Epidermal melanocyte (primary cell): ENCODE measurements at regions not wholly inside any gene's neighbourhood (a gene's known extent, or its start where the extent isn't known, plus 50 kb on each side); places are given as distances from the start of the nearest gene placed in this dataset.
"Not testable (repeated sequence)": the region's sequence is repeated elsewhere in the genome, so short reads cannot be mapped to it uniquely, and the experiment has no call there.

Experiments used
- DNase-seq: peaks from one replicate; pipeline ENCODE4 v3.0.0; 2011; ENCODE audit warnings: low spot score; ENCODE audit not compliant: insufficient read length

DNA sequence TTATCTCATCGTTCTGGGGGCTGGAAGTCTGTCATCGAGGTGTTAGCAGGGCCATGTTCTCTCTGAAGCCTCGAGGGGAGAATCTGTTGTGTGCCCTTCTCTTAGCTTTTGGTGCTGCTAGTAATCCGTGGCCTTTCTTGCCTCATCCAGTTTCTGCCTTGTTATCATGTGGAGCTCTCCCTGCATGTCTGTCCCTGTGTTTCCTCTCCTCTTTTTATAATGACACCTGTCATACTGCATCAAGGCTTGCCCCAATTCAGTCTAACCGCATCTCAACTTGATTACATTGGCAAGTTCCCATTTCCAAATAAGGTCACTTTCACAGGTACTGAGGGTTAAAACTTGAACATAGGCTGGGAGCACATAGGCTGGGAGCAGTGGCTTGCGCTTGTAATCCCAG is 82.6 kb upstream of the CNIH3 start:
- DNase-seq, result no peak

DNA sequence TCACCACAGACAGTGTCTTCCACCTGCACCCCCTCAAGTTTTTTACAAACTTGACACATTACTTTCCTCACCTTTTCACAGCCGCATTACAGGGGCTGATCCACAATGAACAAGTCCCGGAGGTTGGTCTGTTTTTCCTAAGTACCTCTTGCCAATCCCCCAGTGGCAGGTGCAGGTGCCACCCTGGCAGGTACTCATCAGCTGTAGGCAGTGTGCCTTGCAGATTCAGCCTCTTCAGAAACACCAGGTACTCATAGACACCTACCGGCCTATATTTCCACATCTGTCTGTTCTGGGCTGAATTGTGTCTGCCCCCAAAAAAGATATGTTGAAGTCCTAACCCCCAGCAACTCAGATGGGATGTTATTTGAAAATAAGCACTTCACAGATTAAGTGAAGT is 81.4 kb upstream of the CNIH3 start:
- DNase-seq, result no peak

DNA sequence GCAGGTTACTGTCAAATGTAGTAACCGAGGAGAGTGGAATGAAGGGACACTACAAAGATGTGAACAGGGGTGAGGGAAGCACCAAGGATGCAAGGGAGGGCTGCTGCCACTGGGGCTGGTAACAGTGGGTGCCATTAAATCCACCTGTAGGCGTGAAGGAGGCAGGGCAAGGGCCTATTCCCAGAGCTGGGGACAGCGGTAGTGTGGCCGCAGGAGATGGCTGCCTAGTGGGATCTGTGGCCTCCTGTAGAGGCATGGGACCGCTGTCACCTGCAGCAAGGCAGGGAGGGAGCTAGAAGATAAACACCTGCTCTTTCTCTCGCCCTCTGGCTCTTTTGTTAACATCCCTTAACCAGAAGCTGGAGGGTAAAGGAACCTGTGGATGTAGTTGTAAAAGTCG is 80.5 kb upstream of the CNIH3 start:
- DNase-seq, result no peak

DNA sequence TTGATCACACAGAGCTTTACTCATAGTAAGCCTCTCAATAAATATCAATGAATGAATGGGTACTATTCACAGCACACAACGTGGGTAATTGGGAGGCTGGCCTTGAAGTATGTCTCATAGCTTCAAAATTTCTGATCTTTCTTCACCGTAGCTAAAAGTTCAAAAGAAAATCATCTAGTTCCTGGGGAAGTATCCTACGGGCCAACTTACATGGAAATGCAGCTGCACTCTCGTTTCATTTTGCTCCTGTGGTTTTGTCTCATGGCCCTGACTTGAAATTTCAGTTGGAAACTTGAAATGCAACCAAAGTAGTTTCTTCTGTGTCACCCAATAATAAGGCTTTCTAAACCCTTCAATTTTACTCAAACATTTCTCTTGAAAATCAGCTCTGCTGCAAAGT is 76.1 kb upstream of the CNIH3 start:
- DNase-seq, result no peak

DNA sequence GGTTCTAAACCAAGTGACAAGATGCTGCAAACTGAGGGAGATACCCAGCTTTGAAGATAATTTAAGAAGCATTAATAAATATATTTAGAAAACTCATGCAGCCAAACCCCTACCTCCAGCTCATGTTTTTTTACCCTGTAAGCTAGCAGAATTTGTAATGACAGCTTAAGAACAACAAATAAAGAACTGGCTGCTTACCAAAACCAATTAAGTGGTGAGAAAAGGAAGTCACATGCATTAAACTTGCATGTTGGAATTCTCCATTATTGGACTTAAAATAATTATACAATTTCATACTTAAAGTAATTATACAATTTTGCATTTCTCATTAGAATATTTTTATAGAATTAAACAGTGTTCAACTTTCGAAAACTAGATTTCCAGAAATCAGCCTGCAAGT is 75.6 kb upstream of the CNIH3 start:
- no peak for DNase-seq

DNA sequence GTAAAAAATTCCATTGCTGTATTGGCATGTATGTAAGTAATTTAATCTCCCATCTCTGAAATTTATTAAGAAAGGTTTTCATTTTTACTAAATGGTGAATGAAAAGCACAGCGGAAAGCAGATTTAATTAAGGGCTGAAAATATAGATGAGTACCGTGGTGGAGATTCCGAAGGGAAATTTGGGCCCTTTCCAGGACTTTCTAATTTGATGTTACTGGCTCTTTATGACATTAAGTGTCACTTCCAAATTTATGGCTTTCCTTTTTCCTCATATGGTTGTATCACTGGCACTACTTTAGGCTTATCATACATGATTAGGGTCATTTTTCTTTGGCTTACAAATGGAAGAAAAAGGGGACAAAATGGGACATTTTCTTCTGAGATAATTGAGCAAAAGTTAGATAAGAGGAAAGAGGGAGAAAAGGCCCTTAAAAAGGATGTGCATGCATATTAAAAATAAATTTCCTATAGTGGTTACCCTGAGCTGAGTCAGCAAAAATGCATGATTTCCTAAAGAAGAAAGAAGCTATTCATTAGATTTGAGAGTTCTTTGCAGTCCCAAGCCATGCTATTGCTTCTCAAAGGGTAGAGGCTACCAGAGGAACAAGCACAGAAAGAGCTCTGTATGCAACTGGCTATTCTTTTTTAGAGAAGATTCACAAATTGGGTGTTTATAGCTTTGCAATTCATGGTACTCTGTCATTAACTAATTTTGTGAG is 74.9 kb upstream of the CNIH3 start:
- peak; percentile 63 for DNase-seq

DNA sequence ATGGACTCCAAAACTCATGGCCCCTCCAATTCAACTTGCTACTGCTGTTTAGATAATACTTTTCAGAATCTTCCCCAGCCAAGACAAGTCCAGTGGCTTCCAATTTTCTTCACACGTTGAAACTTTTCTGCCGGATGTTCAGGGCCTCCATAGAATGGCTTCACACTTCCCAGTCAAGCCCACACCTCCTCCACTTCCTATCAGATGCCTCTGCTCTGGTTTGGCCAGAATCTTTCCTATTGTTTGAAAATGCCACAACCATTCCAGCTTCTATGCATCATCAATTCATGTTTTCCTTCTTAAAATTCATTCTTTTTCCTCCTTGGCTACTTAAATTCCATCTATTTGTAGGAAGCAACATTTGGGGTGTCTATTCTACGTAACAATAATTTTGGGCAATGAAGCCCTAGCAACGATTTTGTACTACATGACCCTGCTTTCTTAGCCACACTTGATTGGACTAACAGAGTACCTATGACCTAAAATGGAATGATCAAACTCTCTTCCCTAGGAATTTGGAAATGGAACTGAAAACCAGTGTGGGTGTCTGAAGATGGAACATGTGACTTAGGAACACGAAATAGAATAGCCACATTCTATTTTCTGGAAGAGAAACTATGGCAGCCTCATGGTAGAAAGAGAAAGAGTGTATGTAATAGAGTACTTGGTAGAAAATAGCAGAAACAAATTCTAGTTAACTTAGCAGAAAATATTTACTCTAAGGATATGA is 74.1 kb upstream of the CNIH3 start:
- DNase-seq, result no peak

DNA sequence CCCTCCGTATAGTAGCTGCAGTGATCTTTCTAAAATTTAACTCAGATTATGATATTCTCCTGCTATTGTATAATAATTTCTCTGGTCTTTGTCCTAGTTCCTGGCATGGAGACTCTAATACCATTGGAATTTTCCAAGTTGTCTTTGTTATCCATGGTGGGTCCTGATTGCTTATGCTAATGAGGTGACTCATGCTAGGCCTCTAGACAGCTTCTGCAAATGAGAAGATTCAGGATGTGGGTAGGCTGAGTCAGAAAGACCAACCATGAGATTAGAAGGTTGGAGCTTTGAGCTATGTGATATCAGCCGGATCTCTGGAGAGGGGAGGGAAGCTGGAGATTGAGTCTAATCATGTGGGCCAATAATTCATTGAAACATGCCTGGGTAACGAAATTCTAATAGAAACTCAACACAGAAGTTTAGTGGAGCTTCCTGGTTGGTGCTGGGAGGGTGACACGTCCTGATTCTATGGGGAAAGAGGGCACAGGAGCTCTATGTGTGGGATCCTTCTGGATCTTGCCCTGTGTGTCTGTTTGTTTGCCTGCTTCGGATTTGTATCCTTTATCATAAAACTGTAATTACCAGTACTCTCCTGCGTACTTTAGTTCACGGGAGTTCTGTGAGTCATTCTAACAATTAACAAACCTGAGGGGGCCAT is 73.2 kb upstream of the CNIH3 start:
- no peak for DNase-seq

DNA sequence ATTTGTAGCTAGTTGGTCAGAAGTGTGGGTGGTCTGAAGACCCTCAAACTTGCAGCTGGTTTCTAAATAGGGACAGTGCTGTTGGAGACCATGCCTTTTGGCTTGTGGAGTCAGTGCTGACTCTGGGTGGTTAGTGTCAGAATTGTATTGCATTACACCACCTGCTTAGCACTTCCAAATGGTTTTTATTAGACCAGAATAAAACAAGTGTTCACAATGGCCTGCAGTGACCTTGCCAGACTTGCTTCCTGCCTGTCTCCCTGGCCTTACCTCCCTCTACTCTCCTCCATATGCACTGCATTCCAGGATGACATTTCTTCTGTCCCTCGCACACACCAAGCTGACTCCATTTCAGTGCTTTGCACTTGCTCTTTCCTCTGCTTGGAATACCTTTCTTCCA is 72.7 kb upstream of the CNIH3 start:
- DNase-seq, result no peak

DNA sequence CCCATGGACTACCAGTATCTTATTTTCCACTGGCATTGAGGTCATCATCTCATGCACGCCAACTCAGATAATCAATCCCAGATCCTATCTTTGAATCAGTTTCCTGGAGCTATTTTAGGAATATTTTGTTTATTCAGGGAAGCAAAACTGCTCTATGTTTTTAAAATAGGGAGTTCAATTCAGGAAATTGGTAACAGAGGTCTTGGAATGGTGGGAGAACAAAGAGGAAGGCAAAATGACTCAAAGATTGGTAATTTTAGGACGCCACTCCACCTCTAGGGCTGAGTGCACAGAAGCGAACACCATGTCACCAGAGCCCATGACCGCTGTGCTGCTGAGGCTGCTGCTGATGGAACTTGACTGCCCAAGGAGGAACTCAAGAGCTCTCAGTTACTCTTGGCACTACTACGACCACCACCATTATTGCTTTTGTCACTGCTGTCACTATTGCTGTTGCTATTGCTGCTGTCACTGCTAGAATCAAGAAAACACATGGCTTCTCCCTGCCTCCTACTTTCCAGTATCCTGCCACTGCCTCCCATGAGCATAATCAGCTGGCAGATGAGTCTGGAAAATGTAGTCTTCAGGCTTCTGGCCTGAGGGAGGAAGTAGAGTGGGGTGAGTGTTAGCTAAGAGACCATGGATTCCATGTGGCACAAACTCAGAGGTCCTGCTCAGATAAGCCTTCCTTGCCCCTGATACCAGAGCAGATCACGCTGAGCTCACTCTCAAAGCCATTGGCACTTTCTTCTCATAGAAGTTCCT is 71.6 kb upstream of the CNIH3 start:
- no peak for DNase-seq

DNA sequence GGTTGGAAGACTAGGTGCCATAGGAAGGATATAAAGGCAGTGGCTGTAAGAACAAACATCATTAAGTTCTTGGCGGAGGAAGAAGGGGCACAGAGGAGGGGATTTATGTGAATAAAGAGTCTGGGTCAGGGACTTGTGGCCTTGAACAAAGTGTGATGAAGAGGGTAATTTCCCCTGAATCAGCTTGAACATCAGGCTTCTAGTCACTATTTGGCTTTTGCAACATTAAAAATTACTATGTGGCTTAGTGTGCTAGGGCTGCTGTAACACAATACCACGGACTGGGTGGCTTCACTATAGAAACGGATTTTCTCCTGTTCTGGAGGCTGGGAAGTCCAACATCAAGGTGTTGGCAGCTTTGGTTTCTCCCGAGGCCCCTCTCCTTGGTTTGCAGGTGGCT is 70.5 kb upstream of the CNIH3 start:
- no peak for DNase-seq

DNA sequence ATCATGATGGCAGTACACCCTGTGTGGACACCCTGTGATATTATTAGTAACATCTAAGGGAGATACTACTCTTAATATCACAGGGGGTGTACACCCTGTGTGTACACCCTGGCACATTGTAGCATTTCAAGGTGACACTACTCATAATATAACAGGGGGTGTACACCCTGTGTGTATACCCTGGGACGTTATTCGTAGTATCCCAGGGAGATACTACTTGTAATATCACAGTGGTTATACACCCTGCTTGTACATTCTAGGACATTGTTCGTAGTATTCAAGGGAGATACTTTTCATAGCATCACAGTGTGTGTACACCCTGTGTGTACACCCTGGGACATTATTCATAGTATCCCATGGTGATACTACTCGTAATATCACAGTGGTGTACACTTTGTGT is 67.4 kb upstream of the CNIH3 start:
- no peak for DNase-seq

DNA sequence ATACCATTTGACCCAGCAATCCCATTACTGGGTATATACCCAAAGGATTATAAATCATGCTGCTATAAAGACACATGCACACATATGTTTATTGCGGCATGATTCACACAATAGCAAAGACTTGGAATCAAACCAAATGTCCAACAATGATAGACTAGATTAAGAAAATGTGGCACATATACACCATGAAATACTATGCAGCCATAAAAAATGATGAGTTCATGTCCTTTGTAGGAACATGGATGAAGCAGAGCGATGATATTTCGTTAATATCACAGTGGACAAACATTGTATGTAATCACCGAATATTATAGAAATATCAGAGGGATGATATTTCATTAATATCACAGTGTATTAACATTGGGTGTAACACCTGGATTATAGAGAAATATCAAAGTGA is 64.9 kb upstream of the CNIH3 start:
- DNase-seq, result not testable (repeated sequence)

DNA sequence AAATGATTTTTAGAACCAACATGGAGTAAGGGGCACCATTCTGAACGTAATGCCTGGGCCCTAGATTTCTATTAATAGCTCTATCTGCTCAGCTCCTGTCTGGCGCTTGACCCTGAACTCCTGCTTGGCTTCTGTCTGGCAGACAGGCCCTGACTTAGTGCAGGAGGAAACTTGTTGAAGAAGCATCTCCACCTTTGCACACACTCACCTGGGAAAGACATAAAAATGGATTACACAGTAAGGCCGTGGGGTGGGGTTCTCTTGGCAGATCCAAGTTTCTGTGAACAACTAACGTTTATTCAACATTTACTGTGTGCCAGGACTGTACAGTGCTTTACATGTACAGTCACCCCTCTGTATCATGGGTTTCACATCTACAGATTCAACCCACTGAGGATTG is 62.1 kb upstream of the CNIH3 start:
- no peak for DNase-seq

DNA sequence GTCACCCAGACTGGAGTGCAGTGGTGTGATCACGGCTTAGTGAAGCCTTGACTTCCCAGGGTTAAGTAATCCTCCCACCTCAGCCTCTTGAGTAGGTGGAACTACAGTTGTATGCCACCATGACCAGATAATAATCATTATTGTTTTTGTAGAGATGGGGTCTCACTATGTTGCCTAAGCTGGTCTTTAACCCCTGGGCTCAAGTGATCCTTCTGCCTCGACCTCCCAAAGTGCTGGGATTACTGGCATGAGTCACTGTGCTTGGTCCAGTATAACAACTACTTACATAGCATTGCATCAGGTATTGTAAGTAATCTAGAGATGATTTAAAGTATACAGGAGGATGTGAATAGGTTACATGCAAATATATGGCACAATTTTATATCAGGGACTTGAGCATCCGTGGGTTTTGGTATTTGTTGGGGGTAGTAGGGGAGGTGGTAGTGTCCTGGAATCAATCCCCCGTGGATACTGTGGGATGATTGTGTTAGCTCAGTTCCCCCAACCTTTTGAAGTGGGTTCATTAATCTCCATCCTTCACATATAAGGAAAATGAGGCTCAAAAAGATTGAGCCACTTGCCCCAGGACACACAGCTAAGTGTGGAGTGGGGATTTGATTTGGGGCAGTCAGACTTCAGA is 61.4 kb upstream of the CNIH3 start:
- DNase-seq, result no peak

DNA sequence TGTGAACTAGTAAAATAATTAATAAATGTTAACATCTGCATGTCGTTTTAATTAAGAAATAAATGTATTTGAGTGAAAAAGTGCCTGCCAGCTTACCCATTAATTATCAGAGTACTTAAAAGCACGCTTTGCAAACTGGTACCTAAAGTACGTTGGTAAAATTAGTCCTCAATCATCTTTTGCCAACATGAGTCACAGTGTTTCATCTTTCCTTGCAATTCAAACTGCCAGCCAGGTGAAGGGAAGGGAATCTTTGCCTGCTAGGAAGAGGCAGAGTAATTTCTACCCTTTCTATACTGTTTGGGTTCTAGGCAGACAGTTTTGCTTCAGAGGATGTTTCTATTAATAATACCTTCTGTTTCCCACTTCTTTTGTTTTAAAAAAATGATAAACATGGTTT is 57.2 kb upstream of the CNIH3 start:
- no peak for DNase-seq

DNA sequence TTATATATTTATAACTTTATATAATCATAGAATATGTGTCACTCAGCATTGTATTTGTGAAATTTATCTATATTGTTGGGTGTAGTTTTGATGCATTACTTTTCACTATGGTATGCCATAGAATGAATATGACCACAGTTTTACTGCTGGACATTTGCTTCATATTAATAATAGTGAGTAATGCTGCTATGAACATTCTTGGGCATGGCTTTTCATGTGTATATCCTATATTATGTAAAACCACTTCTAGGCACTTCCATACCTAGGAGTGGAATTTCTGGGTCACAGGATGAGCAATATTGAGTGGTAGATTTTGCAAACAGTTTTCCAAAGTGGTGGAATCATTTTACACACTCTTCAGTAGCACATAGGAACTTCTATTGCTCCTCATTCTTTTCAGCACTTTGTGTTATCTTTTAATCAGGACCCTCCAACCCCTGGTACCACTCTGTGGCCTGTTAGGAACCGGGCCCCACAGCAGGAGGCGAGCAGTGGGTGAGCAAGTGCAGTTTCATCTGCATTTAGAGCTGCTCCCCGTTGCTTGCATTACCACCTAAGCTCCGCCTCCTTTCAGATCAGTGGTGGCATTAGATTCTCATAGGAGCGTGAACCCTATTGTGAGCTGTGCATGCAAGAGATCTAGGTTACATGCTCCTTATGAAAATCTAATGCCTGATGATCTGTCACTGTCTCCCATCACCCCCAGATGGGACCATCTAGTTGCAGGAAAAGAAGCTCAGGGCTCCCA is 56.0 kb upstream of the CNIH3 start:
- no peak for DNase-seq

DNA sequence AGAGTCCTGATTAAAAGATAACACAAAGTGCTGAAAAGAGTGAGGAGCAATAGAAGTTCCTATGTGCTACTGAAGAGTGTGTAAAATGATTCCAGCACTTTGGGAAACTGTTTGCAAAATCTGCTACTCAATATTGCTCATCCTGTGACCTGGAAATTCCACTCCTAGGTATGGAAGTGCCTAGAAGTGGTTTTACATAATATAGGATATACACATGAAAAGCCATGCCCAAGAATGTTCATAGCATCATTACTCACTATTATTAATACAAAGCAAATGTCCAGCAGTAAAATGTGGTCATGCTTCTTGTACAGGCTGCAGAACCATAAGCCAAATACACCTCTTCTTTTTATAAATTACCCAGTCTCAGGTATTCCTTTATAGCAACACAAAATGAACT is 53.2 kb upstream of the CNIH3 start:
- DNase-seq, result not testable (repeated sequence)

DNA sequence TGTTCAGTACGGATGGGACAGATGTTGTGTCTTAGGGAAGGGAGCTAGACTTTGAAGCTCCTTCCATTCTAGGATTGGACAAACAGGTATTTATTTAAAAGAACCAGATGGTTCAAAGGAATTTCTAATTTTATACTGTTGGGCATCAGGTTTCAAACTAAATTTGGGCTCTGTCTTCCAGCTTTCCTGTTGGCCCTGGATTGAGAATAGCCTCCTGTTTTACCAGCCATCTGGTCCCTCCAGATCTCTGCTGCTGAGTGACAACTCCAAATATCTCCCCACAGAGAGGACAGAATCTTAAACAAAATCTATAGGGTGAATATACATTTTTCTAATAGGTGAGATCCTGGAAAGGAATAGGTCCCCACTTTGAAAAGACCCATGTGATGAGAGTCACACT is 52.5 kb upstream of the CNIH3 start:
- no peak for DNase-seq

DNA sequence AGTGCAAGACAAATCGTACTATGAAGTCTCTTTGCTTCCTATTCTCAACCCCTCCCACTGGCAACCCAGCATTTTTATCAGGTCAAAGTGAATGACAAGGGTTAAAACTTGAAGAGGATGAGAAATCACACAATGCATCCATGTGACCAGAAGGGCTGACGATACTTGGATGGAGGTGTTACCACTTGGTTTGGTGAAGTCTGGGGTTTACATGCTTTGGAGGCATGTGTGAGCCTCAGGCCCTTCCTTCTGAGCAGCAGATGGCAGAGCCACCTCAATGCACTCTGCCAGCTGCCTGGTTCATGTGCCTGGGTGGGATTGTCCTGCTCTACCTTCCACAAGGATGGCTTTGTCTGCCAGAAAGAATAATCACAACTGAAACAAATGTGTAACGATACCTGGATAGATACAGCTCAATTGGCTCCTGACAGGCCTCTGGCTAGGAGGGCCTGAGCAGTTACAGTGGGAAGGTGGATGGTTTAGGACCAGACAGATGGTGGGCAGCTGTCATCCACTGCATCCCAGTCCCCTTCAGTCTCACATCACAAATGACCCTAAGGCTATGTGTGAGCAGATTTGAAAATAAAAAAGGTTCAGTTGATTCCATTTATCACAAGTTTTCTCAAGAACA is 51.5 kb upstream of the CNIH3 start:
- DNase-seq, result no peak
